ENCODE measurements at regions not wholly inside any gene's neighbourhood (a gene's known extent, or its start where the extent isn't known, plus 50 kb on each side); places are given as distances from the start of the nearest gene placed in this dataset.

DNA sequence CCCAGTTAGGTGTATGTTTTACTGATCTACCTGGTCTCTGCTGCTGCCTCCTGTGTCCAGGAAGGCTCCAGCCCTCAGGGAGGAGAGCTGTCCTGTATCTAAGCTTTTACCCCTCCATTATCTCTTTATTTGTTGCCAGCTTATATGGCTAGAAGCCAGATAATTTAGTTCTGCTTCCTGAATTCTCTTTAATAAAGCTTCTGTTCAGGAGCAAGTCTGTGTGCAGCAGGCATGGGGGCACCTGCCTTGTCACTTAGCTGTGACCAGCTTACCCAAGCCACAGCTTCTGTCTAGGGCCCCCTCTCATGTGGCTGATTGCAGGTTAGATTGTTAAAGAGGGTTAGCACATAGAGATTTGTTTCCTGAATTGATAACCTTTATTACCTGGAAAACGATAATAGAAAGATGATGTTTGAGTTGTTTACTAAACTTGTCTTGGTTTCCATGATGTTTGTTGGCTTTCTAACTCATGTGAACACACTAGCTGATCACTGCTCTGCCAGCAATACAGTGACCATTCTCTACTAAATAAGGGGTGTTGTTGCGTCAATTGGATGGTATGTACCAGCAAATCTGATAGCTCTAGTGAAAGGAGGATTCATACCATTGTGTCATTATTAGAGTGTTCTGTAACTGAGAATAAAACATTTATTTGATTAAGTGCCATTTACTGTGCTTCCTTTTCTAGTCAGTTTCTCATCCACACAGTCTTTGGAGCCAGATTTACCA, 189.8 kb upstream of the ANK2 start:
- no peak overlapping the region for H3K9ac ChIP-seq (ENCODE audit: control insufficient read depth, extremely low read depth, insufficient read depth, low read length)
- H3K4me1 ChIP-seq (ENCODE audit: control insufficient read depth, extremely low read depth, insufficient read depth, low read length), result peaks cover 17% of the 10 kb centered on the region
- H2AFZ ChIP-seq (ENCODE audit: control insufficient read depth, low read length), result no peak overlapping the region
- no peaks in the 10 kb centered on the region for H3K9me1 ChIP-seq (ENCODE audit: control insufficient read depth, extremely low read depth, insufficient read depth, low read length)
- no peaks in the 10 kb centered on the region for H3K9me3 ChIP-seq (ENCODE audit: control insufficient read depth, low read depth, low read length)
- H3K36me3 ChIP-seq (ENCODE audit: control insufficient read depth in 2 of 2, extremely low read depth in 1 of 2, insufficient read depth in 2 of 2, low read length in 2 of 2), result no peaks in the 10 kb centered on the region
- FAIRE-seq (no peak), DNase-seq (ENCODE audit: low read depth, low spot score) (no peak)
- H3K4me2 ChIP-seq (ENCODE audit: control insufficient read depth, extremely low read depth, insufficient read depth, low read depth, low read length), result no peak overlapping the region
- H3K4me3 ChIP-seq (ENCODE audit: control insufficient read depth in 2 of 3, extremely low read depth in 1 of 3, insufficient read depth in 2 of 3, low read depth in 1 of 3, low read length in 3 of 3), result no peak overlapping the region
- dilution Hi-C loops (cut with MboI; ENCODE audit: extremely low pct_ligation_motif_present, low sequenced_read_pairs), result no loop called here
- TF ChIP-seq EZH2 (IDR thresholded peaks at IDR 0.05; ENCODE audit: low read length), result no peak
- TF ChIP-seq CTCF (optimal IDR thresholded peaks at IDR 0.05 in 1 of 3, IDR thresholded peaks at IDR 0.05 in 1 of 3, conservative IDR thresholded peaks at IDR 0.05 in 1 of 3; ENCODE audit: extremely low read depth in 1 of 3, insufficient read depth in 2 of 3, low read length in 3 of 3), result no peak
- H4K20me1 ChIP-seq (ENCODE audit: control insufficient read depth, extremely low read depth, insufficient read depth, low read length), result no peaks in the 10 kb centered on the region
- no peaks in the 10 kb centered on the region for H3K27me3 ChIP-seq (ENCODE audit: control insufficient read depth, extremely low read depth, insufficient read depth, low read length)
- H3K79me2 ChIP-seq (ENCODE audit: control insufficient read depth, insufficient read depth, low read length), result no peaks in the 10 kb centered on the region
- no peak overlapping the region for H3K27ac ChIP-seq (ENCODE audit: control insufficient read depth, insufficient read depth, low read length)

- Histone ChIP-seq H3K9me3 (ENCODE audit: control insufficient read depth, low read depth, low read length) (no peaks in the 10 kb centered on the region), H3K9me1 (ENCODE audit: control insufficient read depth, extremely low read depth, insufficient read depth, low read length) (no peaks in the 10 kb centered on the region), H3K79me2 (ENCODE audit: control insufficient read depth, insufficient read depth, low read length) (no peaks in the 10 kb centered on the region), H3K27me3 (ENCODE audit: control insufficient read depth, extremely low read depth, insufficient read depth, low read length) (no peaks in the 10 kb centered on the region), H3K27ac (ENCODE audit: control insufficient read depth, insufficient read depth, low read length) (no peak overlapping the region), H3K9ac (ENCODE audit: control insufficient read depth, extremely low read depth, insufficient read depth, low read length) (no peak overlapping the region), H3K4me3 (ENCODE audit: control insufficient read depth in 2 of 3, extremely low read depth in 1 of 3, insufficient read depth in 2 of 3, low read depth in 1 of 3, low read length in 3 of 3) (no peak overlapping the region), H3K36me3 (ENCODE audit: control insufficient read depth in 2 of 2, extremely low read depth in 1 of 2, insufficient read depth in 2 of 2, low read length in 2 of 2) (no peaks in the 10 kb centered on the region), H4K20me1 (ENCODE audit: control insufficient read depth, extremely low read depth, insufficient read depth, low read length) (no peaks in the 10 kb centered on the region), H2AFZ (ENCODE audit: control insufficient read depth, low read length) (no peak overlapping the region), H3K4me1 (ENCODE audit: control insufficient read depth, extremely low read depth, insufficient read depth, low read length) (peaks cover 20% of the 10 kb centered on the region), H3K4me2 (ENCODE audit: control insufficient read depth, extremely low read depth, insufficient read depth, low read depth, low read length) (no peak overlapping the region)
- FAIRE-seq (no peak), DNase-seq (ENCODE audit: low read depth, low spot score) (no peak)
- TF ChIP-seq CTCF (optimal IDR thresholded peaks at IDR 0.05 in 1 of 3, IDR thresholded peaks at IDR 0.05 in 1 of 3, conservative IDR thresholded peaks at IDR 0.05 in 1 of 3; ENCODE audit: extremely low read depth in 1 of 3, insufficient read depth in 2 of 3, low read length in 3 of 3), result no peak
- no peak for TF ChIP-seq EZH2 (IDR thresholded peaks at IDR 0.05; ENCODE audit: low read length)
- dilution Hi-C loops (cut with MboI; ENCODE audit: extremely low pct_ligation_motif_present, low sequenced_read_pairs), result no loop called here
Measured at GRCh38 chr4:112860830-112861690, 188.4 kb upstream of the ANK2 start.

Measured in keratinocyte (primary cell).